ENCODE measurements at regions not wholly inside any gene's neighbourhood (a gene's known extent, or its start where the extent isn't known, plus 50 kb on each side); places are given as distances from the start of the nearest gene placed in this dataset.

DNA sequence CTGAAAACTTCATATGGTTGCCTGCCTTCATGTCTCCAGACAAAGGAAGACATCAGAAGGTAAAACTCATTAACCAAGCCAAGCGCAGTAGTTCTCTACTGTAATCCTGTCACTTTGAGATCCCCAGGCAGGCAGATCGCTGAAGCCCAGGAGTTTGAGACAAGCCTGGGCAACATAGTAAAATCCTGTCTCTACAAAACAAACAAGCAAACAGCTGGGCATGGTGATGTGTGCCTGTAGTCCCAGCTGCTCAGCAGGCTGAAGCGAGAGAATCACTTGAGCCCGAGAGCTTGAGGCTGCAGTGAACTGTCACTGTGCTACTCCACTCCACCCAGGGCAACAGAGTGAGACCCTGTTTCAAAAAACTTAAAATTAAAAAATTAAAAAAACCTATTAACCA is 467.4 kb upstream of the SORCS1 start:
- DNase-seq (ENCODE audit: low spot score) = no peak

DNA sequence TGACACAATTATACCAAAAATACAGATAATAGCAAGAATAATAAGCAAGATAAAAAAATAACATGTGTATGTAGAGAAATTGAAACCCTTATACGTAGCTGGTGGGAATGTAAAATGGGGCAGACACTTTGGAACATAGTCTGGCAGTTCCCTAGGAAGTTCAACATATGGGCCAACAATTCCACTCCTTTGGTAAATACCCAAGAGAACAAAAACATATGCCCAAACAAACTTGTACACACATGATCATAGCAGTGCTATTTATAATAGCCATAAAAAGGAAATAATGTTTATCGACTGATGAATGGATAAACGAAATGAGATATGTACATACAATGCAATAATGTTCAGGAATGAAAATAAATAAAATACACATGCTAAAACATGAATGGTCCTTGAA is 462.4 kb upstream of the SORCS1 start:
- no peak for DNase-seq (ENCODE audit: low spot score)

DNA sequence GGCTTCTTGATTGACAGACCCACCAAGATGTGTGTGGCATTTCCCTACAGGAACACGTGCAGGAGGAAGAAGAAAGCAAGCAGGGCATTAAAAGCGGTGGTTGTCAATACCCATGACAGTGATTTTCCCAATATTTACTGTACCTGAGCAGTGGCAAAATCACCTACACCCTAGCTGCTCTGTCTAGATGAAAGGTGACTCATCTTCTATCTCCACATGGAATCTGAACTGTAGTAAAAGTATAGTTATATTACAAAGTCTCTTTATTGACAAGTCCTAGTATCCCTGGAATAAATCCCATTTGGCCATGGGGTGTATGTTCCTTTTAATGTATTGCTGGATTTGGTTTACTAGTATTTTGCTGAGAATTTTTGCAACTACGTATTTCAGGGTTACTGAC is 458.8 kb upstream of the SORCS1 start:
- DNase-seq (ENCODE audit: low spot score) = no peak

- no peak for DNase-seq (ENCODE audit: low spot score)
Measured at GRCh38 chr10:107619139-107619538, 454.6 kb upstream of the SORCS1 start.

DNA sequence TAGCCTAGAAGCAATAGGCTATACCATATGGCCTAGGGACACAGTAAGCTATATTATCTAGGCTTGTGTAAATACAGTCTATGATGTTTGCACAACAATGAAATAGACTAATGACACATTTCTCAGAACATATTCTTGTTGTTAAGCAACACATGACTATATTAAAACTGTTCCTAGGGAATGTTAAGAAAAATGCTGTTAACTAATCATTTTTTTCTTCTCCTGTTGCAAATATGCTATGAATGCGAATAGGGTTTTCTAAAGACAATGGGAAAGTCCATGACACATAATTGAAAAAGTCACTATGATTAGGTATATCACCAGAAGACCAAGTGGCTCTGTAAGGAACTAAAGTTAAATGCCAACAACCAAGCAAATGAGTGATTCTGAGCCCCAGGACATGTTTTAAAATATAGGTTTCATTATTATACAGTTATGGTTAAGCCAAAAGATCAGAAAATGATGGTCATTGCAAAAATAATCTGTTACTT is 454.0 kb upstream of the SORCS1 start:
- no peak for DNase-seq (ENCODE audit: low spot score)

DNA sequence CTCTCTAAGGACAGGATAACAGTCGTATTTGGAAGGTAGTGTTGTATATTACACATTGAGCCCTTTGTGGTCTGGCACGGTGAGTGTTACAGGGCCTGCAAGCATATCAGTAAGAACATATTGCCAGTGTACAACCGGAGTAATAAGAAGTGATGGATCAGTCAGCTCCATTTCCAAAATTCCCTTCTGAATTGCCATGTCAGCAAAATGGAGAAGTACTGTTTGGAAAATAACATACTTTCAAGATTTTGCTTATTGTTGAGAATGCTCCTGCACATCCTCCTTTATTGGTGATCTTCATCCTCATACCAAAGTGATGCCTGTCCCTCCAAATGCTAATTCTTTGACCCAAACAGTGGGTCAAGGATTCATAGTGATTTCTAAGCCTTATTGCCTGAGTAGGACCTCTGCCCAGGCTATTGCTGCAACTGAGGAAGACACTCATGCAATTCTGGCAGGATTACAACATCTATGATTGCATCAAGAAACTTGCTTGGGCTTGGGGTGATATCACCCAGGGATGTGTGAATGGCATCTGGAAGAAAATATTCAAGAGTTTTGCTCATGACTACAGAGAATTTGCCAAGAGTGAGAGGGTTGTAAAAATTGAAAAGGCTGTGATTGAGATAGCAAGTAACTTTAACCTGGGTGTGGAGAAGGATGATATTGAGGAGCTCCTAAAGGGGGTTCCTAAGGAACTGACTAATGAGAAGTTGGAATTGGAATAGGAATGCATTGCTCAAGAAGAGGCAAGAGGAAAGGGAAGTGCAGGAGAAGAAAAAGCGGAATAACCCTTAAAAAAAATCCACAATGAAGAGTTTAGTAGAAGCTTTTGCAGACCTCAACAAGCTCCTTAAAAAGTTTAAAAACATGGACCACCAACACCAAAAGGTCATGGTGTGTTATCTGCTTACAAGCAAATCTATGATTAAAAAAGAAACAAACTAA is 452.2 kb upstream of the SORCS1 start:
- no peak for DNase-seq (ENCODE audit: low spot score)

GRCh38 chr10:107616031-107616430 is 451.5 kb upstream of the SORCS1 start:
- no peak for DNase-seq (ENCODE audit: low spot score)

DNA sequence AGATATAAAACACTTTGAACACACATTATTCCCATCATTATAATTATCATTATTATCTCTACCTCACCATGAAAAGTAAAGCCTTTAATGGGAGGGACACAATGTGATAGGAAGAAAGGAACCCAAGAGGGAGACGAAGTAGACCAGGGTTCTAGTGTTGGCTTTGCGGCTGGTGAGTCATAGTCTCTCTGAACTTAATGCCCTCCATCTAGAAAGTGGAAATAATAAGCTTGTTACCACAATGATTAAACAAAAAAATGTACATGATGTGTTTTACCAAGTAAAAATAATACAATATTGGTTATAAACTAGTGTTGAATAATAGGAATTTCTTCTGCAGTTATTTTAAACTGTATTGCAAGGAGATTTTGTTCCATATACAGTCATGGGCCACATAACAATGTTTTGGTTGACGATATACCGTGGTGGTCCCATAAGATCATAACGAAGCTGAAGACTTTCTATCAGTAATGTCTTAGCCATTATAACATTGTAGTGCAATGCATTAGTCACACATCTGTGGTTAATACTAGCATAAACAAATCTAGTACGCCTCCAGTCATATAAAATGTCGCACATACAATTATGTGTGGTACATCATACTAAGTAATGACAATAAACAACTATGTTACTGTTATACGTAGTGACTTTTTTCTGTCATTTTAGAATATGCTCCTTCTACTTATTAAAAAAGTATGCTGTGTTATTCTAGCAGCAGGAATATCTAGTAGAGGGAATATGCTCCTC is 450.6 kb upstream of the SORCS1 start:
- DNase-seq (ENCODE audit: low spot score) = peak; percentile 61

GRCh38 chr10:107611115-107611514 is 446.6 kb upstream of the SORCS1 start:
- DNase-seq (ENCODE audit: low spot score) = no peak

- DNase-seq (ENCODE audit: low spot score) = peak; percentile 27
Measured at GRCh38 chr10:107589081-107589480, 424.6 kb upstream of the SORCS1 start.

GRCh38 chr10:107585630-107586029 is 421.1 kb upstream of the SORCS1 start:
- no peak for DNase-seq (ENCODE audit: low spot score)

- DNase-seq (ENCODE audit: low spot score) = no peak
Measured at GRCh38 chr10:107583974-107584373, 419.5 kb upstream of the SORCS1 start.

DNA sequence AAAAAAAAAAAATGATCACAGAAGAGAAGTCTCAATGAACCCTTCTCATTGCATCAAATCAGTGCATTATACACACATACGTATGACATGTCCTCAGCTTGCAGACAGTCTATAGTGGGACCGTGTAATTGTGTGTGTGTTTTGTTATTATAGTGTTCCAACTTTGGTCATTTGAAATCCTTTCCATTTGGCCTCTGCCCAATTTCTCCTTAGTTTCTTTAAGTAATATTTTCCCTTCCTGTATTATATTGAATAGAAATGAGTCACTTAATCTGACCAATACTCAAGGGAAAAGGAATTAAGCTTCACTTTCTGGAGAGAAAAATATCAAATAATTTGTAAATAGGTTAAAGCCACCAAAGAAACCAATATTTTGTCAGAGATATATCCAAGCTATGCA is 415.5 kb upstream of the SORCS1 start:
- DNase-seq (ENCODE audit: low spot score) = no peak

GRCh38 chr10:107577221-107577620 is 412.7 kb upstream of the SORCS1 start:
- DNase-seq (ENCODE audit: low spot score) = no peak

- peak; percentile 86 for DNase-seq (ENCODE audit: low spot score)
Measured at GRCh38 chr10:107576746-107577145, 412.2 kb upstream of the SORCS1 start.

DNA sequence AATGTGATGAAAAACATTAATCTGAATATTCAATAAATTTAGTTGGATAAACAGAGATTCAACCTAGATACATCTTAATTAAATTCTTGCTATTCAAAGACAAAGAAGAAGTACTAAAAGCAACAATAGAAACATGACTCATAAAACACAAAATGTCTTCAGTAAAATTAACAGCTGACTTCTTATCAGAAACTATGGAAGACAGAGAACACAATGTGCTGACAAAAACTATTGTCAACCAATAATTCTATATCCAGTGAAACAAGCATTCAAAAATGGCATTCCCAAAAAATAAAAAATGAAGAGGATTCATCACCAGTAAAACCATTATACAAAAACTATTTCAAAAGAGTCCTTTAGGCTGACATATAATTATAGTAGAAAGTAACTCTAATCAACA is 400.5 kb upstream of the SORCS1 start:
- DNase-seq (ENCODE audit: low spot score) = no peak

GRCh38 chr10:107561136-107561650 is 396.7 kb upstream of the SORCS1 start:
- DNase-seq (ENCODE audit: low spot score) = no peak

DNA sequence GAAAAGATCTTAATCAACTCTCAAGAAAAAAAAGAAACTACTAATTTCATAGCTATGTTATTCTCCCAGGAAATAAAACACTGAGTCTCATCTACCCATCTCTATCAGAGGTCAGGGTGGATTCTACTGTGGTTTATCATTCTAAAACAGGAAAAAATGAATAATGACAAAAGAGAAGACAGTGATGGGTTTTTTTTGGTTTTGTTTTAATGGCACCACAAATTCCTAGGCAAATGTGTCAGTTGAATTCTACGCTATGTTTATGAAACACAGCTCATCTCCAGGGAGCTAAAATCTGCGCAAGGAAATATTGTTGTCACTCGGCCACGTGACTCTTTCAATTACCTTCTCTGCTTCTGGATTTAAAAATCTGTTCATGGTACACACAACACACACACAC is 393.4 kb upstream of the SORCS1 start:
- no peak for DNase-seq (ENCODE audit: low spot score)

DNA sequence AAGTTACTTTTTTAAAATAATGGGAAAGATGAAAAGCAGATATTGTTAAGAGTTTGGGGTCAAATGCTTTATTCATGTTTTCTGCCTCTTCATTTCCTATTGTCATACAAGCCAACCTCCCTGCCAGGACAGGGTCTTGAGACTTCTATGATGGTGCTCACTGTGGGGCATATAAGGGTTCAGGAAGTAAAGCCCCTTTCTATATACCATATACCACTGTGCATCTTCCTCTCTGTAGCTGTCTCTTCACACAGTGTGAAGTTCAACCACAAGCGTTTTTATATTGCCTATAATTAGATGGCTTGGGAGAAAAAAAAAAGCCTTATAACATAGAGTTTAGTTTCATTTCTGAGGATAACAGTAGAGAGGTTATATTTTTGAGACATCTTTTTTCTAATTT is 389.8 kb upstream of the SORCS1 start:
- DNase-seq (ENCODE audit: low spot score) = no peak

DNA sequence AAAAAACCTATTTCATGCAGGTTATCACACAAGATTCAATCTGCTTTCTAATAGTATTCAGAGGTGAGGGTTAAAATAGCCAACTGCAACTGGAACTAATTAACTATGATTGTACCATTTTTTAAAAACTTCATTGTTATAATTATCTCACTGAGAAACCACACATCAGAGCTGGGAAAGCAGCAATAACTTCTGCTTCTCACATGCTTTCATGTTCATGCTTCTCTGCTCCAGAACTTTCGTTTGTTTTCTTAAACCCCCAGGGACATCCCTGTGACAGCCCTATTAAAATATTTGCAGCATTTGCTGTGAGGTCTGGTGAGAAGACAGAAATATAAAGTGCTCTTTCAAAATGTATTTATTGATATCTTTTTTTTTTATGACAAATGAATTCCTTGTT is 389.0 kb upstream of the SORCS1 start:
- peak; percentile 45 for DNase-seq (ENCODE audit: low spot score)

GRCh38 chr10:107552963-107553362 is 388.5 kb upstream of the SORCS1 start:
- no peak for DNase-seq (ENCODE audit: low spot score)

DNA sequence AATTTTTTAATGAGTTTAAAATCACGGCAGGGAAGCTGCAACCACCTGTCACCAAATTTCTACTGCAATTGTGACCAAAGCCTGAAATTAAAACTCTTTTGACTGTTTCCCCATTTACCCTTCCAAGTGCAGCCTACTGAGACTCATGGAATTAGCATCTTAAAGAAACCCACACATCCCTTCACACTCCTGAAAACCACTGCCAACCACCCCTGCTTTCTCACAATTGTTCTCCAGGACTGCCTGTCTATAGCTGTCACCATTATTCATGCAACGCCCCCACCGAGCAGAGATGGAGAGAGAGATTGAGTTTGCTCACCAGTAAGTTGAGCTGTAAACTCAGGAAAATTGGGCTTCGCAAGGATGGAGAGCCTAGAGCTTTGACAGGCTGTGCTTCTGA is 383.8 kb upstream of the SORCS1 start:
- DNase-seq (ENCODE audit: low spot score) = peak; percentile 10

DNA sequence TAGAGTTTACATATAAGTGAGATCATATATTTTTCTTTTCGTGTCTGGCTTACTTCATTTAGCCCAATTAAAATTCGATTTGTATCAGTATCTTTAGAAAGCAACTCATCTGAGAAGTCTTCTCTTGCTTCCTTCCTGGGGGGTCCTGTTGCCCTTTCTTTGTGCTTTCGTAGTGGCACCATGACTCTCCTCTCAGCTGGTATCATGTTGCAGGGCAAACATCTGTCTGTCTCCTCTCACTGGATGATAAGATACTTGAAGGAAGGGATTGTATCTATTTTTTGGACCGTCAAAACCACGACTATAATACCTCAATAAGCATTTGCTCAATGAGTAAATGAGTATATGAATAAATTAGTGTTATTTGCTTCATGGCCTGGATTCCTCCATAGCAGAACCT is 382.5 kb upstream of the SORCS1 start:
- peak; percentile 11 for DNase-seq (ENCODE audit: low spot score)

All from A172 (cell line).